Breast epithelium (tissue), 3 donors: ENCODE measurements at regions not wholly inside any gene's neighbourhood (a gene's known extent, or its start where the extent isn't known, plus 50 kb on each side); places are given as distances from the start of the nearest gene placed in this dataset.

Experiments used
- POLR2A ChIP-seq: fragments of 450-650 bp; IDR thresholded peaks from one replicate; pipeline ENCODE4 v1.6.1; 2016; ENCODE audit warnings: antibody characterized with exemption, mild to moderate bottlenecking, moderate library complexity
- POLR2AphosphoS5 ChIP-seq, 3 donors: sonication (generic); formaldehyde crosslinking; IDR thresholded peaks; one replicate each; pipeline ENCODE4 v1.6.1; 2017; ENCODE audit warnings: antibody characterized with exemption in 3 of 3
- TF ChIP-seq, protein P1 (sequence below), 3 donors: fragments of 450-650 bp; IDR thresholded peaks; one replicate each; pipeline ENCODE4 v1.5.1; 2016 to 2017; ENCODE audit warnings: antibody characterized with exemption in 3 of 3, mild to moderate bottlenecking in 3 of 3, moderate library complexity in 3 of 3

DNA sequence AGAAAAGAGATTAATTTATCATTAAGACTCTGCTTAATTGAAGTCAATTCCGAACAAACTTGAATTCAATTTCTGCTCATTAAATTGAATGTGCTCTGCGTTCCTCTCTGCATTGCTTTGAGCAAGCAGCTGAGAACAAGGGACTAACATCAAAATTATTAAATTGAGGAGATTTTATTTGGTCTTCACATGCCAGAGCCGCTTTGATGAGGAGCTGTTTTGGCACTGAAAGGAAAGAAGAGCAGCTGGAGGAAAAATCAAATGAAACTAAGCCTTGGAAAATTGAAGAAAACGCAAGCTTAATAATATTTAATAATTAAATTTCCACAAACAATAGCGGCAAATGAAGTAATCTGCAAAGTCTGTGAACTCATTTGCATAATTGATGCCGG lies 222.0 kb upstream of the PKN2 start:
- TF ChIP-seq, protein P1, sequence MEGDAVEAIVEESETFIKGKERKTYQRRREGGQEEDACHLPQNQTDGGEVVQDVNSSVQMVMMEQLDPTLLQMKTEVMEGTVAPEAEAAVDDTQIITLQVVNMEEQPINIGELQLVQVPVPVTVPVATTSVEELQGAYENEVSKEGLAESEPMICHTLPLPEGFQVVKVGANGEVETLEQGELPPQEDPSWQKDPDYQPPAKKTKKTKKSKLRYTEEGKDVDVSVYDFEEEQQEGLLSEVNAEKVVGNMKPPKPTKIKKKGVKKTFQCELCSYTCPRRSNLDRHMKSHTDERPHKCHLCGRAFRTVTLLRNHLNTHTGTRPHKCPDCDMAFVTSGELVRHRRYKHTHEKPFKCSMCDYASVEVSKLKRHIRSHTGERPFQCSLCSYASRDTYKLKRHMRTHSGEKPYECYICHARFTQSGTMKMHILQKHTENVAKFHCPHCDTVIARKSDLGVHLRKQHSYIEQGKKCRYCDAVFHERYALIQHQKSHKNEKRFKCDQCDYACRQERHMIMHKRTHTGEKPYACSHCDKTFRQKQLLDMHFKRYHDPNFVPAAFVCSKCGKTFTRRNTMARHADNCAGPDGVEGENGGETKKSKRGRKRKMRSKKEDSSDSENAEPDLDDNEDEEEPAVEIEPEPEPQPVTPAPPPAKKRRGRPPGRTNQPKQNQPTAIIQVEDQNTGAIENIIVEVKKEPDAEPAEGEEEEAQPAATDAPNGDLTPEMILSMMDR (IDR thresholded peaks at IDR 0.05), result no peak
- TF ChIP-seq POLR2AphosphoS5 (IDR thresholded peaks at IDR 0.05) (no peak), POLR2A (no peak)
